ENCODE measurements at regions not wholly inside any gene's neighbourhood (a gene's known extent, or its start where the extent isn't known, plus 50 kb on each side); places are given as distances from the start of the nearest gene placed in this dataset.

DNA sequence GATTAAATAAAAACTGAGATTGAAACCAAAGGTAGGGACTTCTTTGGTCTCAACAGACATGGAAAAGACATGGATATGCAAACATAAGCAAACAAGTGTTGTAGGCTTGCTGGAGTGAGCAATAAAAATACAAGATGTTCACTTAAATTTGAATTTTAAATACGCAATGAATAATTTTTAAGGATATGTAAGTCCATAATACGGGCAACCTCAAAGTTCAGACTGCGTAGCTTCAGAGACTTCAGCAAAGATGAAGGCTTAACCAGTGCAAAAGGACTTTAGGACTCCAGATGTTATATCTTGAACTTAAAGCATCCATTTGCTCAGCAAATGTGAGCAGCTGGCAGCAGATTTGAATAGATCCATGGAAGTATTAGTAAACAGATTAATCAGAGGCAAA, 549.3 kb downstream of the ARAP2 start:
- Histone ChIP-seq H3K9me3 (ENCODE audit: control insufficient read depth in 1 of 2, low read length in 2 of 2) (no peaks in the 10 kb centered on the region), H3K27ac (ENCODE audit: low read depth, low read length) (no peak overlapping the region), H3K27me3 (ENCODE audit: insufficient read depth, low read length) (no peaks in the 10 kb centered on the region), H3K36me3 (ENCODE audit: insufficient read depth, low read length) (no peaks in the 10 kb centered on the region), H3K4me1 (ENCODE audit: insufficient read depth, low read length) (no peaks in the 10 kb centered on the region), H3K4me3 (ENCODE audit: low read length in 2 of 2) (no peak overlapping the region)
- Mint-ChIP-seq H3K27ac (no peak overlapping the region), H3K9me3 (peaks cover 0 to 1% (median 0%) of the 10 kb centered on the region in 8 donors), H3K27me3 (no peaks in the 10 kb centered on the region), H3K4me1 (no peaks in the 10 kb centered on the region), H3K4me3 (no peak overlapping the region), H3K36me3 (no peaks in the 10 kb centered on the region)
- DNase-seq = no peak
- POLR2A ChIA-PET (ENCODE audit: partially characterized antibody) = no interaction called here
- intact Hi-C loops (cut with micrococcal nuclease) = no loop called here
- CTCF ChIA-PET (ENCODE audit: partially characterized antibody) = no interaction called here

DNA sequence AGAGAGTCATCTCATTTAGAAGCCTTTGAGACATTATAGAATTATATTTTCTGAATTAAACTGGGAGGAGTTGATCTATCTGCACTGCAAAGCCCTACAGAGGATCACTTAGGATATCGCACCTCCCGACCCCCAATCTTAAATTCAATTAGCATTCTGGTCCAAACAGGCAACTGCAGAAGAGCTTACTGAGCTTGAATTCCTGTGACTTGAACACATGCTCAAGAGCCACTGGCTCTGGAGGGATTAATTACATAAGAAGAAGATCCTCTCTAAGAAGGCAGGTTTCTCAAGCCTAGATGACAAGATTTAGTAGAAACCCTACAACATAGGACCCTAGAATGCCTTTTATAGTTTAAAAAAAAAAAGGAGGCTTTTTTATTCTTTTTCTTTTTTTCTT, 548.9 kb downstream of the ARAP2 start:
- Mint-ChIP-seq H3K9me3 (peaks cover 0 to 1% (median 0%) of the 10 kb centered on the region in 8 donors), H3K4me1 (no peaks in the 10 kb centered on the region), H3K4me3 (no peak overlapping the region), H3K27me3 (no peaks in the 10 kb centered on the region), H3K27ac (no peak overlapping the region), H3K36me3 (no peaks in the 10 kb centered on the region)
- Histone ChIP-seq H3K27ac (ENCODE audit: low read depth, low read length) (no peak overlapping the region), H3K9me3 (ENCODE audit: control insufficient read depth in 1 of 2, low read length in 2 of 2) (no peaks in the 10 kb centered on the region), H3K4me1 (ENCODE audit: insufficient read depth, low read length) (no peaks in the 10 kb centered on the region), H3K27me3 (ENCODE audit: insufficient read depth, low read length) (no peaks in the 10 kb centered on the region), H3K36me3 (ENCODE audit: insufficient read depth, low read length) (no peaks in the 10 kb centered on the region), H3K4me3 (ENCODE audit: low read length in 2 of 2) (no peak overlapping the region)
- DNase-seq = no peak
- POLR2A ChIA-PET (ENCODE audit: partially characterized antibody) = no interaction called here
- intact Hi-C loops (cut with micrococcal nuclease) = no loop called here
- CTCF ChIA-PET (ENCODE audit: partially characterized antibody) = no interaction called here

DNA sequence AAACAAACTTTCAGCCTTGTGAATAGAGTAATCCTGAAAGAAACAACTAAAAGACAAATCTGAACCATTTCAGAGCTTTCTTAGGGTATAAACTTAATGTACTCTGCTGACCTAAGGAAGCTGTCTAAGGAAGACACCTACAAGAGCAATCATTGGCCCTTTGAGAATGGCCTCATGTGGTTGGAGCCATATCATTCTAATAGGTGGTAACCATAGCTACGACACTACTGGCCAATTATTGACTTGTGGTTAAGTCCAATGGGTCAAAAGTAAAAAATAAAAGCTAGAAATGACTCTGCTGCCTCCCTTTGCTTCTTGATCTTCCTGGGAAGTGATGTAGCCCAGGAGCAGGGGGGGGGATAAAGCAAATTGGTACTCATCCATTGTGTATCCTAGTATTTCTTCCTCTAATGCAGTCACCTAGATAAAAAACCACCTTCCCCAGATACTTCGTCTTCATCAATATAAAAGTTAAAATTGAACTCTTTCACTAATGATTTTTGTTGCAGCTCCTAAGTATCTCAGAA, 547.0 kb downstream of the ARAP2 start:
- POLR2A ChIA-PET (ENCODE audit: partially characterized antibody) = no interaction called here
- intact Hi-C loops (cut with micrococcal nuclease) = no loop called here
- Mint-ChIP-seq H3K4me1 (no peaks in the 10 kb centered on the region), H3K36me3 (no peaks in the 10 kb centered on the region), H3K4me3 (no peak overlapping the region), H3K9me3 (peaks cover 0 to 3% (median 0%) of the 10 kb centered on the region in 8 donors), H3K27me3 (no peaks in the 10 kb centered on the region), H3K27ac (no peak overlapping the region)
- Histone ChIP-seq H3K4me3 (ENCODE audit: low read length in 2 of 2) (no peak overlapping the region), H3K27me3 (ENCODE audit: insufficient read depth, low read length) (no peaks in the 10 kb centered on the region), H3K27ac (ENCODE audit: low read depth, low read length) (no peak overlapping the region), H3K36me3 (ENCODE audit: insufficient read depth, low read length) (no peaks in the 10 kb centered on the region), H3K9me3 (ENCODE audit: control insufficient read depth in 1 of 2, low read length in 2 of 2) (no peaks in the 10 kb centered on the region), H3K4me1 (ENCODE audit: insufficient read depth, low read length) (no peaks in the 10 kb centered on the region)
- CTCF ChIA-PET (ENCODE audit: partially characterized antibody) = no interaction called here
- no peak for DNase-seq

DNA sequence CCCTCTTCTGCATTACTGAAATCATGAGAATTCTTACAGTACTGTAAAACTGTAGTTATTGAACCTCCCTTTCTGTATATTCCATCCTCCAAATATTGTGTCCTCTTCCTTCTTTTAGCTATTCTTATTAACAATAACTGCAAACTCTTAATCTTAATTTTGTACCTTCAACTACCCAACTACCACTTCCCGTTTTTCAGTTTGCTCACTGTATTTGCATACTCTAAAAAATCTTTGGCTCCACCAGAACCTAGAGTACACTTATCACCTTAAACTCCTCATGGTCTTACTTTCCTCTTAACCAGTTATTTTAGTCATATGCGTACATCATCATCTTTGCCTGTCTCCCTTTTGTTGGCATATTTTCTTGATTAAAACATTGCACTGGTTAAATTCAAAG, 543.7 kb downstream of the ARAP2 start:
- no peak for DNase-seq
- no peaks in the 10 kb centered on the region for H3K27me3 Mint-ChIP-seq
- no peak overlapping the region for H3K4me3 Mint-ChIP-seq
- Histone ChIP-seq H3K9me3 (ENCODE audit: control insufficient read depth in 1 of 2, low read length in 2 of 2) (no peaks in the 10 kb centered on the region), H3K4me1 (ENCODE audit: insufficient read depth, low read length) (no peaks in the 10 kb centered on the region), H3K27ac (ENCODE audit: low read depth, low read length) (no peak overlapping the region), H3K4me3 (ENCODE audit: low read length in 2 of 2) (no peak overlapping the region), H3K36me3 (ENCODE audit: insufficient read depth, low read length) (no peaks in the 10 kb centered on the region), H3K27me3 (ENCODE audit: insufficient read depth, low read length) (no peaks in the 10 kb centered on the region)
- ChIA-PET POLR2A (ENCODE audit: partially characterized antibody) (no interaction called here), CTCF (ENCODE audit: partially characterized antibody) (no interaction called here)
- H3K36me3 Mint-ChIP-seq = no peaks in the 10 kb centered on the region
- intact Hi-C loops (cut with micrococcal nuclease) = no loop called here
- no peaks in the 10 kb centered on the region for H3K4me1 Mint-ChIP-seq
- no peak overlapping the region for H3K27ac Mint-ChIP-seq
- H3K9me3 Mint-ChIP-seq = peaks cover 0 to 3% (median 0%) of the 10 kb centered on the region in 8 donors

DNA sequence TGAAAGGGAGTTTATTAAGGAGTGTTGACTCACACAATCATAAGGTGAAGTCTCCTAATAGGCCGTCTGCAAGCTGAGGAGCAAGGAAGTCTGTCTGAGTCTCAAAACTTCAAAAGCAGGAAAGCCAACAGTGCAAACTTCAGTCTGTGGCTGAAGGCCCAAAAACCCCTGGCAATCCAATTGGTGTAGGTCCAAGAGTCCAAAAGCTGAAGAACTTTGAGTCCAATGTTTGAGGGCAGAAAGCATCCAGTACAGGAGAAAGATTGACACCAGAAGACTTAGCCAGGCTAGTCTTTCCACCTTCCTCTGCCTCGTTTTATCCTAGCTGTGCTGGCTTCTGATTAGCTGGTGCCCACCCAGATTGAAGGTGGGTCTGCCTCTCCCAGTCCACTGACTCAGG, 535.2 kb downstream of the ARAP2 start:
- H3K4me1 ChIP-seq (ENCODE audit: insufficient read depth, low read length) = no peaks in the 10 kb centered on the region
- intact Hi-C loops (cut with micrococcal nuclease) = no loop called here
- no peak overlapping the region for H3K27ac ChIP-seq (ENCODE audit: low read depth, low read length)
- H3K4me3 ChIP-seq (ENCODE audit: low read length in 2 of 2) = no peak overlapping the region
- H3K27me3 ChIP-seq (ENCODE audit: insufficient read depth, low read length) = no peaks in the 10 kb centered on the region
- ChIA-PET POLR2A (ENCODE audit: partially characterized antibody) (no interaction called here), CTCF (ENCODE audit: partially characterized antibody) (no interaction called here)
- Mint-ChIP-seq H3K4me1 (no peaks in the 10 kb centered on the region), H3K4me3 (no peak overlapping the region), H3K27ac (no peak overlapping the region), H3K9me3 (peaks cover 2 to 32% (median 19%) of the 10 kb centered on the region in 8 donors), H3K27me3 (no peaks in the 10 kb centered on the region), H3K36me3 (no peaks in the 10 kb centered on the region)
- DNase-seq = no peak
- peaks cover 0 to 11% of the 10 kb centered on the region in 2 donors for H3K9me3 ChIP-seq (ENCODE audit: control insufficient read depth in 1 of 2, low read length in 2 of 2)
- H3K36me3 ChIP-seq (ENCODE audit: insufficient read depth, low read length) = no peaks in the 10 kb centered on the region

DNA sequence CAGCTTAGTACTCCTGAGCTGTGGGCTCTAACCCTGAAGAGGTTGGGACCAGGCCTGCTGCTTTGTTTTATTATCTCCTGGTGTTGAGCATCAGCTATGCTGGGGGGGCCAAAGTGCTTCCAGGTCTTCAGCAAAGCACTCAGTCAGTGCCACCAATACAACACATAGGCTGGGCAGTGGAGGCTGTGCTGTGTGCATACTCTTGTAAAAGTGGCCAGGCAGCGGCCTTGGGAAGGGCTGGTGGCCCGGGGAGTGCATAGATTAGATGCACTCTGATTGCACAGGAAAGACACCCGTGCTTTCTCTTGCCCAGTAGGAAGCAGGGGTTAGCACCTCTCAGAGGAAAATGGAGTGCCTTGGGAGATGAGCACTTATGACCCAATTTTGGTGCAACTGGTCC, 534.0 kb downstream of the ARAP2 start:
- no peak for DNase-seq
- ChIA-PET POLR2A (ENCODE audit: partially characterized antibody) (no interaction called here), CTCF (ENCODE audit: partially characterized antibody) (no interaction called here)
- Mint-ChIP-seq H3K9me3 (peaks cover 2 to 39% (median 28%) of the 10 kb centered on the region in 8 donors), H3K27me3 (no peaks in the 10 kb centered on the region), H3K4me1 (no peaks in the 10 kb centered on the region), H3K4me3 (no peak overlapping the region), H3K36me3 (no peaks in the 10 kb centered on the region), H3K27ac (no peak overlapping the region)
- H3K4me3 ChIP-seq (ENCODE audit: low read length in 2 of 2) = no peak overlapping the region
- no peaks in the 10 kb centered on the region for H3K36me3 ChIP-seq (ENCODE audit: insufficient read depth, low read length)
- peaks cover 0 to 11% of the 10 kb centered on the region in 2 donors for H3K9me3 ChIP-seq (ENCODE audit: control insufficient read depth in 1 of 2, low read length in 2 of 2)
- no peaks in the 10 kb centered on the region for H3K4me1 ChIP-seq (ENCODE audit: insufficient read depth, low read length)
- intact Hi-C loops (cut with micrococcal nuclease) = no loop called here
- H3K27me3 ChIP-seq (ENCODE audit: insufficient read depth, low read length) = no peaks in the 10 kb centered on the region
- H3K27ac ChIP-seq (ENCODE audit: low read depth, low read length) = no peak overlapping the region

DNA sequence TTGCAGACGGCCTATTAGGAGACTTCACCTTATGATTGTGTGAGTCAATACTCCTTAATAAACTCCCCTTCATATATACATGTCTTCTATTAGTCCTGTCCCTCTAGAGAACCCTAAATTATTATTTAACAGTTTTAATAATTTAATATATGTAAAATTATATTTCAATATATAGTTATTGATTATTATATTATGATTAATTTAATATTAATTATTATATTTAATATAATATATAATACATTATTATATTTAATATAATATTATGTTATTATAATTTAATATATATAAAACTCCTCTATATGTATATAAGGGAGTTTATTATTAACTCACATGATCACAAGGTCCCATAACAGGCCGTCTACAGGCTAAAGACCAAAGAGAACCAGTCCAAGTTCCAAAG, 533.2 kb downstream of the ARAP2 start:
- ChIA-PET CTCF (ENCODE audit: partially characterized antibody) (no interaction called here), POLR2A (ENCODE audit: partially characterized antibody) (no interaction called here)
- Mint-ChIP-seq H3K27ac (no peak overlapping the region), H3K9me3 (peaks cover 2 to 41% (median 30%) of the 10 kb centered on the region in 8 donors), H3K4me3 (no peak overlapping the region), H3K36me3 (no peaks in the 10 kb centered on the region), H3K4me1 (no peaks in the 10 kb centered on the region), H3K27me3 (no peaks in the 10 kb centered on the region)
- Histone ChIP-seq H3K27ac (ENCODE audit: low read depth, low read length) (no peak overlapping the region), H3K9me3 (ENCODE audit: control insufficient read depth in 1 of 2, low read length in 2 of 2) (peaks cover 0 to 11% of the 10 kb centered on the region in 2 donors), H3K4me1 (ENCODE audit: insufficient read depth, low read length) (no peaks in the 10 kb centered on the region), H3K27me3 (ENCODE audit: insufficient read depth, low read length) (no peaks in the 10 kb centered on the region), H3K36me3 (ENCODE audit: insufficient read depth, low read length) (no peaks in the 10 kb centered on the region), H3K4me3 (ENCODE audit: low read length in 2 of 2) (no peak overlapping the region)
- no peak for DNase-seq
- intact Hi-C loops (cut with micrococcal nuclease) = no loop called here

DNA sequence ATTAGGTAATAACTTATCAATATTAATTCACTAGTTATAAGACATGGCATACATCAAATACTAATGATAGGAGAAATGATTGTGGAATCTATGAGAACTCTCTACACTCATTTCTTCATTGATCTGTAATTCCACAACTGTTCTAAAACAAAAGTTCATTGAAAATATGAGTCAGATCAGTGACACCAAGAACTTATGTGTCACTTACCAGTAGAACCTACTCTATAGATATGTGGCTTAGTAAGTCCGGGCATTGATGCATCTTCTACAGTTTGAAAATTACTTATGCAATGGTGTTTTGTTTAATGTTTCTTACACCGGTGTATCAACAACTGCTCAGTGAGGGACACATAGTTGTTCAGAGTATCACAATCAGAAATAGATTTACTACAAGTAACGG, 520.3 kb downstream of the ARAP2 start:
- Histone ChIP-seq H3K27ac (ENCODE audit: low read depth, low read length) (no peak overlapping the region), H3K36me3 (ENCODE audit: insufficient read depth, low read length) (no peaks in the 10 kb centered on the region), H3K4me3 (ENCODE audit: low read length in 2 of 2) (no peak overlapping the region), H3K27me3 (ENCODE audit: insufficient read depth, low read length) (no peaks in the 10 kb centered on the region), H3K9me3 (ENCODE audit: control insufficient read depth in 1 of 2, low read length in 2 of 2) (no peaks in the 10 kb centered on the region), H3K4me1 (ENCODE audit: insufficient read depth, low read length) (no peaks in the 10 kb centered on the region)
- no peak overlapping the region for H3K4me3 Mint-ChIP-seq
- no peak overlapping the region for H3K27ac Mint-ChIP-seq
- H3K36me3 Mint-ChIP-seq = no peaks in the 10 kb centered on the region
- peaks cover 0 to 3% (median 0%) of the 10 kb centered on the region in 8 donors for H3K9me3 Mint-ChIP-seq
- no peak for DNase-seq
- intact Hi-C loops (cut with micrococcal nuclease) = no loop called here
- ChIA-PET POLR2A (ENCODE audit: partially characterized antibody) (no interaction called here), CTCF (ENCODE audit: partially characterized antibody) (no interaction called here)
- H3K27me3 Mint-ChIP-seq = no peaks in the 10 kb centered on the region
- no peaks in the 10 kb centered on the region for H3K4me1 Mint-ChIP-seq
